H1 (cell line): ENCODE measurements at regions not wholly inside any gene's neighbourhood (a gene's known extent, or its start where the extent isn't known, plus 50 kb on each side); places are given as distances from the start of the nearest gene placed in this dataset.

Experiments used
- CBX5 ChIP-seq: fragments of 300-800, 300-1000 bp; sonication (generic); IDR thresholded peaks from 2 replicates; pipeline ENCODE4 v1.7.1; 2016; ENCODE audit warnings: antibody characterized with exemption, low read length, low read depth
- NRF1 ChIP-seq: IDR thresholded peaks from 2 replicates; pipeline ENCODE4 v1.6.1; 2011; ENCODE audit warnings: mild to moderate bottlenecking, low read depth, low read length, improper control_type of control experiment

- TF ChIP-seq NRF1 (no peak), CBX5 (no peak)
Observed at GRCh38 chr7:3157566-3158287, 114.1 kb upstream of the CARD11 start (continued).
